K562 (cell line): ENCODE measurements at regions not wholly inside any gene's neighbourhood (a gene's known extent, or its start where the extent isn't known, plus 50 kb on each side); places are given as distances from the start of the nearest gene placed in this dataset.

ENCODE experiments used
- ATAC-seq: fragments of 200-7000 bp; cut with Tn5 transposase; 3 replicates; pipeline ENCODE4 v1.9.1; 2020; ENCODE audit warnings: moderate library complexity
- BruUV-seq: library from RNA; stranded (reverse); fragments of 400-500 nt; replicated peaks from 2 replicates; lab custom pipeline; 2021; lab: Mats Ljungman, UMichigan
- CTCF ChIA-PET: fragments of 300-600 bp; formaldehyde crosslinking; extraction: SDS; loops from one replicate; lab custom pipeline; 2021; ENCODE audit warnings: low intra/inter-chr PET ratio; lab: Yijun Ruan, JAX
- POLR2A ChIA-PET: fragments of 300-600, 350-650 bp; sonication (Branson Sonifier 250); formaldehyde crosslinking; extraction: SDS; loops from one replicate; lab custom pipeline; 2021; ENCODE audit warnings: antibody characterized with exemption, inconsistent platforms; lab: Yijun Ruan, JAX
- DNase-seq, 4 experiments: peaks; one replicate each; pipeline versions ENCODE4 v3.0.0 to v3.0.0-alpha.2; 2011 to 2018; ENCODE audit warnings: low spot score in 3 of 4, mixed read lengths in 3 of 4; ENCODE audit errors: extremely low read depth in 1 of 4
- FAIRE-seq: peaks from 2 replicates; lab custom pipeline; 2011; peaks lifted over from hg19 to GRCh38; lab: Jason Lieb, UNC
- H2AFZ ChIP-seq: 2 replicates; pipeline ENCODE4 v1.6.0; 2011; ENCODE audit warnings: low read depth, low read length, control low read depth, inconsistent platforms
- H3K27ac ChIP-seq: fragments of 200-600 bp; 3 replicates; pipeline ENCODE4 v1.8.0; 2011; ENCODE audit warnings: low read depth, mild to moderate bottlenecking, control low read depth, inconsistent platforms, low read length, moderate library complexity, mixed read lengths; ENCODE audit errors: extremely low read depth
- H3K27me3 ChIP-seq, 2 experiments: fragments of 300-600 bp in 1 of 2; 2 replicates in 1 of 2; 3 replicates in 1 of 2; pipeline versions ENCODE4 v1.6.0 to v1.8.0; 2011; ENCODE audit warnings: inconsistent platforms in 2 of 2, low read length in 2 of 2, mild to moderate bottlenecking in 1 of 2, mixed read lengths in 1 of 2, moderate library complexity in 1 of 2; ENCODE audit not compliant: control insufficient read depth in 2 of 2, insufficient read depth in 2 of 2
- H3K36me3 ChIP-seq: fragments of 300-600 bp; 3 replicates; pipeline ENCODE4 v1.8.0; 2011; ENCODE audit warnings: mild to moderate bottlenecking, low read length, inconsistent platforms; ENCODE audit not compliant: control insufficient read depth, insufficient read depth
- H3K4me1 ChIP-seq, 2 experiments: fragments of 200-600 bp in 1 of 2; replicated peaks in 1 of 2; 2 replicates in 1 of 2; 3 replicates in 1 of 2; pipeline versions ENCODE4 v1.5.1 to v1.8.0; 2011; ENCODE audit warnings: inconsistent platforms in 2 of 2, low read length in 2 of 2, mild to moderate bottlenecking in 1 of 2, mixed read lengths in 1 of 2, moderate library complexity in 1 of 2; ENCODE audit not compliant: control insufficient read depth in 2 of 2, insufficient read depth in 2 of 2
- H3K4me2 ChIP-seq: 2 replicates; pipeline ENCODE4 v1.6.1; 2011; ENCODE audit warnings: low read length, control low read depth, inconsistent platforms, mixed read lengths; ENCODE audit not compliant: insufficient read depth
- H3K4me3 ChIP-seq: fragments of 200-600 bp; sonication (generic), shearing (Covaris generic); 2 replicates; pipeline ENCODE4 v1.5.1; 2016; ENCODE audit warnings: control low read depth, inconsistent platforms
- H3K79me2 ChIP-seq: fragments of 200-600 bp; 3 replicates; pipeline ENCODE4 v1.8.0; 2011; ENCODE audit warnings: low read length, inconsistent platforms; ENCODE audit not compliant: control insufficient read depth, insufficient read depth
- H3K9ac ChIP-seq, 2 experiments: 2 replicates each; pipeline versions ENCODE4 v1.6.0 to v1.6.1; 2011; ENCODE audit warnings: low read depth in 2 of 2, low read length in 2 of 2, control low read depth in 1 of 2, inconsistent platforms in 1 of 2, mild to moderate bottlenecking in 1 of 2, mixed read lengths in 1 of 2; ENCODE audit not compliant: insufficient read depth in 1 of 2
- H3K9me1 ChIP-seq: one replicate; pipeline ENCODE4 v1.6.0; 2011; ENCODE audit warnings: inconsistent platforms, mild to moderate bottlenecking, low read length, moderate library complexity; ENCODE audit not compliant: control insufficient read depth, insufficient read depth
- H3K9me3 ChIP-seq: replicated peaks from 2 replicates; pipeline ENCODE4 v1.5.1; 2011; ENCODE audit warnings: low read depth, low read length, inconsistent platforms; ENCODE audit not compliant: control insufficient read depth, insufficient read depth
- H4K20me1 ChIP-seq: replicated peaks from 2 replicates; pipeline ENCODE4 v1.6.1; 2011; ENCODE audit warnings: low read length, inconsistent platforms, mixed read lengths; ENCODE audit not compliant: control insufficient read depth, insufficient read depth
- GABPB1 ChIP-seq: sonication (generic); formaldehyde crosslinking; IDR thresholded peaks from 2 replicates; pipeline ENCODE4 v1.8.0; 2022; ENCODE audit warnings: mild to moderate bottlenecking, missing genetic modification reagents
- PATZ1 ChIP-seq: fragments of 250-450 bp; sonication (Bioruptor Pico); IDR thresholded peaks from 2 replicates; pipeline ENCODE4 v1.5.0; 2020; ENCODE audit warnings: mild to moderate bottlenecking, borderline replicate concordance
- RBM15 ChIP-seq: fragments of 200-400 bp; formaldehyde crosslinking; IDR thresholded peaks from 2 replicates; pipeline ENCODE4 v1.6.1; 2018; ENCODE audit warnings: mild to moderate bottlenecking, low read length, moderate library complexity; ENCODE audit not compliant: insufficient read depth
- ZFP36 ChIP-seq: fragments of 150-350 bp; IDR thresholded peaks from 2 replicates; pipeline ENCODE4 v1.6.1; 2018; ENCODE audit warnings: low read length, low read depth; ENCODE audit not compliant: partially characterized antibody
- ZNF551 ChIP-seq: fragments of 250-450 bp; sonication (Bioruptor Pico); IDR thresholded peaks from 2 replicates; pipeline ENCODE4 v1.5.0; 2021; ENCODE audit warnings: mild to moderate bottlenecking, moderate library complexity
- ZNF609 ChIP-seq: sonication (generic); formaldehyde crosslinking; IDR thresholded peaks from 2 replicates; pipeline ENCODE4 v1.8.1; 2023; ENCODE audit warnings: missing genetic modification reagents, mild to moderate bottlenecking, borderline replicate concordance
- WGBS: fragments of 100-300 bp; shearing (Covaris generic); methylation state at CpG from one replicate; pipeline ENCODE4 v1.1.6; 2016; ENCODE audit warnings: low coverage, mixed read lengths; ENCODE audit not compliant: insufficient coverage; ENCODE audit errors: missing lambda C conversion rate; 5-methylcytosine and 5-hydroxymethylcytosine counted together
- in situ Hi-C: fragments of 300-500 bp; cut with MboI; formaldehyde crosslinking; loops from 4 replicates; pipeline ENCODE4 v1.15.0; 2018; ENCODE audit warnings: inconsistent platforms, mixed read lengths
- intact Hi-C: fragments of 100-400 bp; cut with micrococcal nuclease; formaldehyde crosslinking; loops from 2 replicates; pipeline ENCODE4 v1.14.2; 2022

GRCh38 chr15:25544076-25544475 lies 105.3 kb upstream of the UBE3A start:
- DNase-seq (no peak), ATAC-seq (no peak), FAIRE-seq (no peak)
- ChIA-PET POLR2A (no interaction called here), CTCF (no interaction called here)
- in situ Hi-C loops = no loop called here
- Histone ChIP-seq H3K9me3 (no peaks in the 10 kb centered on the region), H3K27ac (no peak overlapping the region), H3K27me3 (no peaks in the 10 kb centered on the region), H3K4me2 (no peak overlapping the region), H3K9me1 (no peaks in the 10 kb centered on the region), H4K20me1 (no peaks in the 10 kb centered on the region), H2AFZ (no peak overlapping the region), H3K4me1 (no peaks in the 10 kb centered on the region), H3K4me3 (no peak overlapping the region), H3K36me3 (no peaks in the 10 kb centered on the region), H3K79me2 (no peaks in the 10 kb centered on the region), H3K9ac (no peak overlapping the region)
- WGBS = 3% methylated on average over 7 of the region's 7 CpGs
- TF ChIP-seq PATZ1 (no peak), ZFP36 (no peak), GABPB1 (CRISPR knock-in tag) (no peak), ZNF551 (CRISPR knock-in tag) (no peak), ZNF609 (no peak), RBM15 (no peak)
- BruUV-seq = no TSS peak
- intact Hi-C loops = no loop called here
